ENCODE measurements at regions not wholly inside any gene's neighbourhood (a gene's known extent, or its start where the extent isn't known, plus 50 kb on each side); places are given as distances from the start of the nearest gene placed in this dataset.
A peak's percentile ranks its signal among the peaks of the same experiment; 100 is the strongest.

GRCh38 chr2:47266939-47267710 lies 90.8 kb upstream of the CALM2 start:
- H3K27me3 ChIP-seq, result no peaks in the 10 kb centered on the region
- no peak for TF ChIP-seq POLR2A (IDR thresholded peaks at IDR 0.05)
- TF ChIP-seq EP300 (IDR thresholded peaks at IDR 0.05), result no peak
- TF ChIP-seq CTCF (IDR thresholded peaks at IDR 0.05), result peak in 1 of 5 experiments; percentile 9
- H3K4me1 ChIP-seq, result peaks cover 0 to 20% (median 9%) of the 10 kb centered on the region in 4 donors
- no peaks in the 10 kb centered on the region for H3K9me3 ChIP-seq
- DNase-seq (ENCODE audit: low spot score in 2 of 2), result no peak
- no peak overlapping the region for H3K4me3 ChIP-seq
- H3K36me3 ChIP-seq, result no peaks in the 10 kb centered on the region
- 73 to 86% methylated on average over 8 of the region's 8 CpGs for WGBS, 2 donors
- no peak overlapping the region for H3K27ac ChIP-seq

- H3K36me3 ChIP-seq, result no peaks in the 10 kb centered on the region
- H3K27me3 ChIP-seq, result no peaks in the 10 kb centered on the region
- TF ChIP-seq POLR2A (IDR thresholded peaks at IDR 0.05), result no peak
- no peak for TF ChIP-seq EP300 (IDR thresholded peaks at IDR 0.05)
- TF ChIP-seq CTCF (IDR thresholded peaks at IDR 0.05), result no peak
- no peak overlapping the region for H3K27ac ChIP-seq
- no peak overlapping the region for H3K4me3 ChIP-seq
- H3K4me1 ChIP-seq, result peaks cover 0 to 16% (median 4%) of the 10 kb centered on the region in 4 donors
- WGBS, 2 donors, result 70 to 73% methylated on average over 5 of the region's 5 CpGs
- H3K9me3 ChIP-seq, result no peaks in the 10 kb centered on the region
- no peak for DNase-seq (ENCODE audit: low spot score in 2 of 2)
These were observed 89.5 kb upstream of the CALM2 start for GRCh38 chr2:47265751-47266231.

GRCh38 chr2:47265158-47265557 lies 88.8 kb upstream of the CALM2 start:
- no peaks in the 10 kb centered on the region for H3K36me3 ChIP-seq
- no peak for DNase-seq (ENCODE audit: low spot score in 2 of 2)
- H3K4me3 ChIP-seq, result no peak overlapping the region
- H3K27me3 ChIP-seq, result no peaks in the 10 kb centered on the region
- no peaks in the 10 kb centered on the region for H3K9me3 ChIP-seq
- TF ChIP-seq EP300 (IDR thresholded peaks at IDR 0.05) (no peak), POLR2A (IDR thresholded peaks at IDR 0.05) (no peak), CTCF (IDR thresholded peaks at IDR 0.05) (no peak)
- WGBS, 2 donors, result 70% methylated on average over 8 of the region's 8 CpGs
- peaks cover 0 to 13% (median 4%) of the 10 kb centered on the region in 4 donors for H3K4me1 ChIP-seq
- no peak overlapping the region for H3K27ac ChIP-seq

- Histone ChIP-seq H3K4me1 (peaks cover 0 to 8% (median 3%) of the 10 kb centered on the region in 4 donors), H3K27me3 (no peaks in the 10 kb centered on the region), H3K4me3 (no peak overlapping the region), H3K9me3 (no peaks in the 10 kb centered on the region), H3K36me3 (no peaks in the 10 kb centered on the region), H3K27ac (no peak overlapping the region)
- WGBS, 2 donors, result 98% methylated on average over 8 of the region's 8 CpGs
- DNase-seq (ENCODE audit: low spot score in 2 of 2), result no peak
- TF ChIP-seq POLR2A (IDR thresholded peaks at IDR 0.05) (no peak), EP300 (IDR thresholded peaks at IDR 0.05) (no peak), CTCF (IDR thresholded peaks at IDR 0.05) (no peak)
These were observed 88.4 kb upstream of the CALM2 start for GRCh38 chr2:47264686-47265085.

GRCh38 chr2:47264143-47264542 lies 87.8 kb upstream of the CALM2 start:
- Histone ChIP-seq H3K27me3 (no peaks in the 10 kb centered on the region), H3K9me3 (no peaks in the 10 kb centered on the region), H3K4me3 (no peak overlapping the region), H3K27ac (no peak overlapping the region), H3K36me3 (no peaks in the 10 kb centered on the region), H3K4me1 (peaks cover 0 to 3% (median under 1%) of the 10 kb centered on the region in 4 donors)
- no peak for DNase-seq (ENCODE audit: low spot score in 2 of 2)
- TF ChIP-seq CTCF (IDR thresholded peaks at IDR 0.05), result no peak
- 54 to 57% methylated on average over 8 of the region's 8 CpGs for whole genome bisulfite sequencing, 2 donors
